ENCODE measurements at regions not wholly inside any gene's neighbourhood (a gene's known extent, or its start where the extent isn't known, plus 50 kb on each side); places are given as distances from the start of the nearest gene placed in this dataset.

GRCh38 chr6:21496196-21496595, 97.4 kb upstream of the SOX4 start:
- TF ChIP-seq CTCF (IDR thresholded peaks at IDR 0.05; ENCODE audit: borderline replicate concordance, extremely low read depth, low read length, poor library complexity, severe bottlenecking) (no peak), EZH2 (IDR thresholded peaks at IDR 0.05; ENCODE audit: borderline replicate concordance, low read depth, low read length, severe bottlenecking) (no peak)

Data from DND-41 (cell line).